HCT116 (cell line): ENCODE measurements at regions not wholly inside any gene's neighbourhood (a gene's known extent, or its start where the extent isn't known, plus 50 kb on each side); places are given as distances from the start of the nearest gene placed in this dataset.

ENCODE experiments used
- ATAC-seq: fragments of 200-7000 bp; cut with Tn5 transposase; 2 replicates; pipeline ENCODE4 v1.9.1; 2020; ENCODE audit warnings: mild to moderate bottlenecking, moderate library complexity
- BruUV-seq: library from RNA; stranded (reverse); fragments of 400-500 nt; replicated peaks from 2 replicates; lab custom pipeline; 2021; lab: Mats Ljungman, UMichigan
- CTCF ChIA-PET: fragments of 300-600 bp; sonication (Branson Sonifier 250); formaldehyde crosslinking; loops from one replicate; lab custom pipeline; 2021; ENCODE audit warnings: antibody characterized with exemption; lab: Charles Lee
- POLR2A ChIA-PET: fragments of 300-600, 350-600 bp; sonication (Branson Sonifier 250); formaldehyde crosslinking; loops from one replicate; lab custom pipeline; 2021; ENCODE audit warnings: antibody characterized with exemption; lab: Charles Lee
- RAD21 ChIA-PET, 2 experiments: fragments of 300-600 bp; sonication (Branson Sonifier 250); formaldehyde crosslinking; loops; one replicate each; lab custom pipeline; 2023; ENCODE audit warnings: low total read pairs in 2 of 2; ENCODE audit not compliant: uncharacterized antibody in 2 of 2, unreplicated experiment in 2 of 2, low non-redundant PET in 1 of 2; lab: Charles Lee
- DNase-seq: peaks from one replicate; pipeline ENCODE4 v3.0.0-alpha.2; 2010; ENCODE audit warnings: low read depth, low spot score
- H2AFZ ChIP-seq: fragments of 200-600 bp; shearing (Covaris generic), sonication (generic); 2 replicates; pipeline ENCODE4 v1.6.1; 2017; ENCODE audit warnings: low read depth, mixed run types, mixed read lengths, antibody characterized with exemption, low read length; ENCODE audit not compliant: poor library complexity, severe bottlenecking
- H3K27ac ChIP-seq: 2 replicates; pipeline ENCODE4 v1.5.1; 2012; ENCODE audit warnings: low read depth, low read length
- H3K27me3 ChIP-seq: fragments of 200-600 bp; sonication (generic); 2 replicates; pipeline ENCODE4 v1.6.1; 2016; ENCODE audit warnings: mixed run types, low read length, mixed read lengths; ENCODE audit not compliant: insufficient read depth
- H3K36me3 ChIP-seq, 2 experiments: fragments of 200-500 bp in 1 of 2; fragments of 200-600 bp in 1 of 2; sonication (Bioruptor generic) in 1 of 2; sonication (generic) in 1 of 2; 2 replicates each; pipeline versions ENCODE4 v1.5.1 to v1.6.1; 2014 to 2016; ENCODE audit warnings: low read length in 2 of 2, inconsistent platforms in 1 of 2, mixed read lengths in 1 of 2, mixed run types in 1 of 2; ENCODE audit not compliant: insufficient read depth in 2 of 2, control insufficient read depth in 1 of 2
- H3K4me1 ChIP-seq, 2 experiments: fragments of 200-600 bp in 1 of 2; sonication (generic) in 1 of 2; 2 replicates each; pipeline versions ENCODE4 v1.5.1 to v1.6.1; 2012 to 2017; ENCODE audit warnings: low read length in 2 of 2, inconsistent platforms in 1 of 2, mild to moderate bottlenecking in 1 of 2, mixed read lengths in 1 of 2, mixed run types in 1 of 2, moderate library complexity in 1 of 2; ENCODE audit not compliant: insufficient read depth in 2 of 2, control insufficient read depth in 1 of 2
- H3K4me2 ChIP-seq: fragments of 200-600 bp; sonication (generic); 2 replicates; pipeline ENCODE4 v1.6.1; 2017; ENCODE audit warnings: mixed run types, low read length, mixed read lengths
- H3K4me3 ChIP-seq, 2 experiments: fragments of 200-600 bp in 1 of 2; sonication (generic) in 1 of 2; replicated peaks in 1 of 2; 2 replicates each; pipeline ENCODE4 v1.5.1; 2011 to 2016; ENCODE audit warnings: low read length in 2 of 2, control low read depth in 1 of 2, low read depth in 1 of 2, mild to moderate bottlenecking in 1 of 2, mixed read lengths in 1 of 2, mixed run types in 1 of 2
- H3K79me2 ChIP-seq: fragments of 200-600 bp; sonication (generic); 2 replicates; pipeline ENCODE4 v1.6.1; 2017; ENCODE audit warnings: mild to moderate bottlenecking, mixed run types, low read length, moderate library complexity, mixed read lengths; ENCODE audit not compliant: insufficient read depth
- H3K9ac ChIP-seq: fragments of 200-600 bp; sonication (generic); 2 replicates; pipeline ENCODE4 v1.6.1; 2016; ENCODE audit warnings: low read length, mixed read lengths
- H3K9me2 ChIP-seq: fragments of 200-600 bp; sonication (generic), shearing (Covaris generic); 2 replicates; pipeline ENCODE4 v1.6.1; 2017; ENCODE audit warnings: mixed run types, mild to moderate bottlenecking, moderate library complexity; ENCODE audit not compliant: insufficient read depth
- H3K9me3 ChIP-seq, 2 experiments: fragments of 200-500 bp in 1 of 2; fragments of 200-600 bp in 1 of 2; sonication (Bioruptor generic) in 1 of 2; sonication (generic) in 1 of 2; 2 replicates each; pipeline ENCODE4 v1.6.1; 2014 to 2017; ENCODE audit warnings: low read length in 2 of 2, mixed read lengths in 2 of 2, inconsistent platforms in 1 of 2, low read depth in 1 of 2, mild to moderate bottlenecking in 1 of 2, mixed run types in 1 of 2, moderate library complexity in 1 of 2; ENCODE audit not compliant: control insufficient read depth in 1 of 2, insufficient read depth in 1 of 2
- H4K20me1 ChIP-seq: fragments of 200-600 bp; sonication (generic), shearing (Covaris generic); 2 replicates; pipeline ENCODE4 v1.6.1; 2017; ENCODE audit warnings: mixed run types, mild to moderate bottlenecking, moderate library complexity; ENCODE audit not compliant: insufficient read depth
- CBX3 ChIP-seq: IDR thresholded peaks from 2 replicates; pipeline ENCODE4 v1.6.1; 2012; ENCODE audit warnings: low read depth
- EGR1 ChIP-seq: IDR thresholded peaks from 2 replicates; pipeline ENCODE4 v1.6.1; 2012; ENCODE audit warnings: low read depth
- EZH2 ChIP-seq: fragments of 200-600 bp; sonication (generic); IDR thresholded peaks from 2 replicates; pipeline ENCODE4 v1.6.1; 2017; ENCODE audit warnings: antibody characterized with exemption, mixed run types
- POLR2A ChIP-seq: IDR thresholded peaks from 2 replicates; pipeline ENCODE4 v1.7.0; 2011; ENCODE audit warnings: borderline replicate concordance; ENCODE audit not compliant: insufficient read depth, insufficient read length; ENCODE audit errors: extremely low read depth
- POLR2AphosphoS5 ChIP-seq: IDR thresholded peaks from 2 replicates; pipeline ENCODE4 v1.6.1; 2011; ENCODE audit warnings: mild to moderate bottlenecking, low read depth, low read length, moderate library complexity
- RAD21 ChIP-seq: IDR thresholded peaks from 2 replicates; pipeline ENCODE4 v1.6.1; 2012; ENCODE audit warnings: low read depth, mild to moderate bottlenecking
- SP1 ChIP-seq: IDR thresholded peaks from 2 replicates; pipeline ENCODE4 v1.6.1; 2012; ENCODE audit warnings: low read depth
- ZFX ChIP-seq: fragments of 450-650 bp; IDR thresholded peaks from 2 replicates; pipeline ENCODE4 v1.6.1; 2017
- intact Hi-C: fragments of 100-400 bp; cut with micrococcal nuclease; formaldehyde crosslinking; loops from 2 replicates; pipeline ENCODE4 v1.10.0; 2022
- TF ChIP-seq, protein P1 (sequence below), 3 experiments: fragments of 200-600 bp in 1 of 3; sonication (generic) in 1 of 3; IDR thresholded peaks in 2 of 3; conservative IDR thresholded peaks in 1 of 3; 2 replicates each; pipeline ENCODE4 v1.5.1; 2012 to 2017; ENCODE audit warnings: low read depth in 2 of 3, low read length in 2 of 3, antibody characterized with exemption in 1 of 3, borderline replicate concordance in 1 of 3, control low read depth in 1 of 3, mild to moderate bottlenecking in 1 of 3, mixed read lengths in 1 of 3, mixed run types in 1 of 3, moderate library complexity in 1 of 3; ENCODE audit not compliant: insufficient read depth in 1 of 3
- TF ChIP-seq, protein P2 (sequence below): IDR thresholded peaks from 2 replicates; pipeline ENCODE4 v1.6.1; 2012

DNA sequence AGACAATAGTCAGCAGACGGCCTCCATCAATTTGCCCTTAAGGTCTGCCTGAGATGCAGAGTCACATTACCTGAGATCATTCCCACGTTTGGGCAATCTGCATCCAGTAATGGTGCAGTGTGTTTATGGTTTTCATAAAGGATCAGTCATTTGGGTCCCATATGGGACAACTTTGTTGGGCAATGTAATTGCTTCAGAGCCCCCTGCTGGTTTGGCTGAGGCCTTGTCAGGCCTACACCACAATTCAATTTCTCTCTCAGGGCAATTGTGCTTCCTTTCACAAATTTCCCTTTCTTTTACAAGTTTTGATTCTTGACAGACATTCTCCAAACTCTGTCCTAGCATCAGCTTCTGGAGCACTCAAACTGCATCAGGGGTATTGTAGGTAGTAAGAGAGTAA is 191.2 kb upstream of the SSTR1 start:
- ChIA-PET RAD21 (no interaction called here), CTCF (interaction anchor here (0.9 kb wide), 1 partner anchor 31 kb away, joined by 3 read pairs; no protein-coding TSS in a partner anchor), POLR2A (no interaction called here)
- Histone ChIP-seq H3K4me3 (no peak overlapping the region), H3K4me1 (no peaks in the 10 kb centered on the region), H2AFZ (no peak overlapping the region), H3K27ac (no peak overlapping the region), H3K36me3 (no peaks in the 10 kb centered on the region), H3K9me2 (no peaks in the 10 kb centered on the region), H3K27me3 (no peaks in the 10 kb centered on the region), H3K79me2 (no peaks in the 10 kb centered on the region), H4K20me1 (no peaks in the 10 kb centered on the region), H3K9me3 (peaks cover 0 to 6% of the 10 kb centered on the region in 2 experiments; a peak in 2 of 4 replicates), H3K9ac (no peak overlapping the region), H3K4me2 (no peak overlapping the region)
- DNase-seq: peak; percentile 2
- intact Hi-C loops: no loop called here
- peak; percentile 54; the same call in 1 of the 2 replicates for ATAC-seq
- BruUV-seq: no TSS peak
- TF ChIP-seq RAD21 (0 out of 2 replicates have a peak, but pooled peaks have one; percentile 5), CBX3 (no peak), EGR1 (no peak), POLR2A (no peak), EZH2 (no peak), POLR2AphosphoS5 (no peak), SP1 (no peak), ZFX (no peak)
- TF ChIP-seq, protein P1, sequence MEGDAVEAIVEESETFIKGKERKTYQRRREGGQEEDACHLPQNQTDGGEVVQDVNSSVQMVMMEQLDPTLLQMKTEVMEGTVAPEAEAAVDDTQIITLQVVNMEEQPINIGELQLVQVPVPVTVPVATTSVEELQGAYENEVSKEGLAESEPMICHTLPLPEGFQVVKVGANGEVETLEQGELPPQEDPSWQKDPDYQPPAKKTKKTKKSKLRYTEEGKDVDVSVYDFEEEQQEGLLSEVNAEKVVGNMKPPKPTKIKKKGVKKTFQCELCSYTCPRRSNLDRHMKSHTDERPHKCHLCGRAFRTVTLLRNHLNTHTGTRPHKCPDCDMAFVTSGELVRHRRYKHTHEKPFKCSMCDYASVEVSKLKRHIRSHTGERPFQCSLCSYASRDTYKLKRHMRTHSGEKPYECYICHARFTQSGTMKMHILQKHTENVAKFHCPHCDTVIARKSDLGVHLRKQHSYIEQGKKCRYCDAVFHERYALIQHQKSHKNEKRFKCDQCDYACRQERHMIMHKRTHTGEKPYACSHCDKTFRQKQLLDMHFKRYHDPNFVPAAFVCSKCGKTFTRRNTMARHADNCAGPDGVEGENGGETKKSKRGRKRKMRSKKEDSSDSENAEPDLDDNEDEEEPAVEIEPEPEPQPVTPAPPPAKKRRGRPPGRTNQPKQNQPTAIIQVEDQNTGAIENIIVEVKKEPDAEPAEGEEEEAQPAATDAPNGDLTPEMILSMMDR (IDR thresholded peaks at IDR 0.05 in 2 of 3, conservative IDR thresholded peaks at IDR 0.05 in 1 of 3; ENCODE audit: borderline replicate concordance in 1 of 3, insufficient read depth in 1 of 3, low read depth in 2 of 3, low read length in 2 of 3): peak in 2 of 3 experiments; percentile 49 to 53; a peak in 4 of 6 replicates
- TF ChIP-seq, protein P2, sequence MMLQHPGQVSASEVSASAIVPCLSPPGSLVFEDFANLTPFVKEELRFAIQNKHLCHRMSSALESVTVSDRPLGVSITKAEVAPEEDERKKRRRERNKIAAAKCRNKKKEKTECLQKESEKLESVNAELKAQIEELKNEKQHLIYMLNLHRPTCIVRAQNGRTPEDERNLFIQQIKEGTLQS: no peak
